IPS DF 6.9 (cell line): ENCODE measurements at regions not wholly inside any gene's neighbourhood (a gene's known extent, or its start where the extent isn't known, plus 50 kb on each side); places are given as distances from the start of the nearest gene placed in this dataset.

ENCODE experiments used
- DNase-seq: peaks from one replicate; pipeline ENCODE4 v3.0.0-alpha.2; 2013; ENCODE audit warnings: low read depth, low spot score
- H3K27ac ChIP-seq: one replicate; pipeline ENCODE4 v1.5.1; 2013; ENCODE audit warnings: low read length, control low read depth
- H3K27me3 ChIP-seq: 2 replicates; pipeline ENCODE4 v1.6.1; 2013; ENCODE audit warnings: mild to moderate bottlenecking, low read length; ENCODE audit not compliant: control insufficient read depth, insufficient read depth
- H3K36me3 ChIP-seq: 2 replicates; pipeline ENCODE4 v1.6.1; 2013; ENCODE audit warnings: low read length; ENCODE audit not compliant: control insufficient read depth, insufficient read depth
- H3K4me1 ChIP-seq: 2 replicates; pipeline ENCODE4 v1.6.1; 2013; ENCODE audit warnings: low read length; ENCODE audit not compliant: control insufficient read depth, insufficient read depth
- H3K4me3 ChIP-seq: 2 replicates; pipeline ENCODE4 v1.5.1; 2013; ENCODE audit warnings: mild to moderate bottlenecking, low read length
- H3K9me3 ChIP-seq: 2 replicates; pipeline ENCODE4 v1.6.1; 2013; ENCODE audit warnings: low read length, inconsistent platforms; ENCODE audit not compliant: control insufficient read depth, insufficient read depth
- whole genome bisulfite sequencing: extraction: QIAGEN DNeasy Blood & Tissue Kit; methylation state at CpG from one replicate; pipeline ENCODE4 v1.1.7; 2013; ENCODE audit warnings: mixed read lengths, missing lambda C conversion rate; ENCODE audit not compliant: insufficient read length, insufficient coverage; 5-methylcytosine and 5-hydroxymethylcytosine counted together

- H3K27me3 ChIP-seq = no peaks in the 10 kb centered on the region
- DNase-seq = no peak
- H3K9me3 ChIP-seq = no peaks in the 10 kb centered on the region
Measured at GRCh38 chr1:36705629-36706028, 222.9 kb upstream of the CSF3R start.

GRCh38 chr1:36703526-36704208 lies 221.0 kb upstream of the CSF3R start:
- Histone ChIP-seq H3K4me3 (no peak overlapping the region), H3K4me1 (0 out of 2 replicates have a peak, but pooled peaks cover 2% of the 10 kb centered on the region), H3K9me3 (no peaks in the 10 kb centered on the region), H3K36me3 (no peaks in the 10 kb centered on the region), H3K27me3 (no peaks in the 10 kb centered on the region), H3K27ac (no peak overlapping the region)
- no CpG with 5 or more reads among the region's 19 CpGs for WGBS
- DNase-seq = peak; percentile 86

More at GRCh38 chr1:36705629-36706028, 222.9 kb upstream of the CSF3R start:
- H3K36me3 ChIP-seq = no peaks in the 10 kb centered on the region
- H3K4me3 ChIP-seq = no peak overlapping the region
- WGBS = no CpG with 5 or more reads among the region's 4 CpGs
- 0 out of 2 replicates have a peak, but pooled peaks cover 2% of the 10 kb centered on the region for H3K4me1 ChIP-seq
- H3K27ac ChIP-seq = no peak overlapping the region

DNA sequence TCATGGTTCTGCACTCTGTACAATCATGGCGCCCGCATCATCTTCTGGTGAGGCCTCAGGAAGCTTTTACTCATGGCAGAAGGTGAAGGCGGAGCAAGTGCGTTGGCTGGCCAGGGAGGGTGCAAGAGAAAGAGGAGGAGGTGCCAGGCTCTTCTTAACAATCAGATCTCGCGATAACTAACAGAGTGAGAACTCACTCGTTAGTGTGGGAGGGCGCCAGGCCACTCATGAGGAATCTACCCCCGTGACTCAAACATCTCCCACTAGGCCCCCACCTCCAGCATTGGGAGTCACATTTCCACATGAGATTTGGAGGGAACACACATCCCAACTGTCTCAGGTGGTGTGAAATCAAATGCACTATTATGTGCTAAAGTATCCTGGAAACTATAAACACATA lies 220.2 kb upstream of the CSF3R start:
- Histone ChIP-seq H3K9me3 (no peaks in the 10 kb centered on the region), H3K36me3 (no peaks in the 10 kb centered on the region), H3K27me3 (no peaks in the 10 kb centered on the region), H3K4me3 (no peak overlapping the region), H3K4me1 (0 out of 2 replicates have a peak, but pooled peaks cover 2% of the 10 kb centered on the region), H3K27ac (no peak overlapping the region)
- DNase-seq = no peak
- no CpG with 5 or more reads among the region's 9 CpGs for WGBS

DNA sequence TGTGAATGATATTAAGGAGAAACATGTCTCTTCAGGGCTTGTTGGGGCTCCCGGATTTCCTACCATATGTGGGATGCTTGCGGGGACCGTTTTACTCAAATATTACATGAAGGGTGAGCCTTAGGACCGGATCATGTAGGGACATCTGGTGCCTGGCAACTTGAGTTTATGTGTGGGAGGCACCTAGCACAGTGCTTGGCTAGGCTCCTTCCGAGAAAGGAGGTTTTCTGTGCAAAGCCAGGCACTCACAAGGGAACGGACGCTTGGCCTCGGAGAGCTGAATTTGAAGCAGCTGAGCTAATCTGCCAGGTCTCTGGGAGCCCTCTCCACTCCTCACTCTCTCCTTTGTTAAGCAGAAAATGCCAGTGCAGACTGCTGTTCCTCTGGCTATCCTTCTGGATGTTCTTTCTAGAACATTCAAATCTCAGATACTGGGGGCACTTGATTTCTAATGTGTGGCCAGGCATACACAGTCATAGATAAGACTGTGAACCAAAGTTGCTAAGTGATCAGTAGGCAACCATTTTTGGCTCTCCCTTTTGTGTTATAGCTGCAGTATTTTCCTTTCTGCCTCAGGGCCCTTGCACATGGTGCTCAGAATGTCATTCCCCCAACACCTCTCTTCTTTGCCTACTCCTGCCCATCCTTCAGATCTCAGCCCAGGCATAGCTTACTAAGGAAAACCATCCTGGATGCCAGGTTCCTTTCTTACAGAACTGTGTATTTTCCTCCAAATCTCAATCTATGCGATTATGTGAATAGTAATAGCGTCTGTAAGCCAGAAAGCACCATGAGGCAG lies 216.6 kb upstream of the CSF3R start:
- no peak for DNase-seq
- Histone ChIP-seq H3K27me3 (no peaks in the 10 kb centered on the region), H3K4me3 (no peak overlapping the region), H3K36me3 (no peaks in the 10 kb centered on the region), H3K4me1 (0 out of 2 replicates have a peak, but pooled peaks cover 1% of the 10 kb centered on the region), H3K9me3 (no peaks in the 10 kb centered on the region), H3K27ac (no peak overlapping the region)
- WGBS = no CpG with 5 or more reads among the region's 10 CpGs

- H3K4me3 ChIP-seq = no peak overlapping the region
Measured at GRCh38 chr1:36697836-36698605, 215.3 kb upstream of the CSF3R start.

GRCh38 chr1:36696261-36696940 lies 213.7 kb upstream of the CSF3R start:
- H3K27ac ChIP-seq = no peak overlapping the region
- DNase-seq = no peak
- no peaks in the 10 kb centered on the region for H3K36me3 ChIP-seq
- no peaks in the 10 kb centered on the region for H3K4me1 ChIP-seq
- H3K27me3 ChIP-seq = no peaks in the 10 kb centered on the region
- no peak overlapping the region for H3K4me3 ChIP-seq
- H3K9me3 ChIP-seq = no peaks in the 10 kb centered on the region
- WGBS = no CpG with 5 or more reads among the region's 6 CpGs

More at GRCh38 chr1:36697836-36698605, 215.3 kb upstream of the CSF3R start:
- Histone ChIP-seq H3K9me3 (no peaks in the 10 kb centered on the region), H3K36me3 (no peaks in the 10 kb centered on the region), H3K27me3 (no peaks in the 10 kb centered on the region), H3K27ac (no peak overlapping the region), H3K4me1 (no peaks in the 10 kb centered on the region)
- DNase-seq = no peak
- WGBS = no CpG with 5 or more reads among the region's 4 CpGs

- H3K4me3 ChIP-seq = no peak overlapping the region
- H3K27ac ChIP-seq = no peak overlapping the region
- no peaks in the 10 kb centered on the region; the same call in 1 of the 2 replicates for H3K4me1 ChIP-seq
- no peaks in the 10 kb centered on the region for H3K27me3 ChIP-seq
- no CpG with 5 or more reads among the region's 11 CpGs for WGBS
- no peaks in the 10 kb centered on the region for H3K36me3 ChIP-seq
- DNase-seq = no peak
- H3K9me3 ChIP-seq = no peaks in the 10 kb centered on the region
Measured at GRCh38 chr1:36693603-36694002, 210.9 kb upstream of the CSF3R start.

GRCh38 chr1:36693161-36693525 lies 210.4 kb upstream of the CSF3R start:
- WGBS = no CpG with 5 or more reads among the region's 6 CpGs
- Histone ChIP-seq H3K27ac (no peak overlapping the region), H3K9me3 (no peaks in the 10 kb centered on the region), H3K36me3 (no peaks in the 10 kb centered on the region), H3K4me1 (no peaks in the 10 kb centered on the region; the same call in 1 of the 2 replicates), H3K4me3 (no peak overlapping the region), H3K27me3 (no peaks in the 10 kb centered on the region)
- no peak for DNase-seq

DNA sequence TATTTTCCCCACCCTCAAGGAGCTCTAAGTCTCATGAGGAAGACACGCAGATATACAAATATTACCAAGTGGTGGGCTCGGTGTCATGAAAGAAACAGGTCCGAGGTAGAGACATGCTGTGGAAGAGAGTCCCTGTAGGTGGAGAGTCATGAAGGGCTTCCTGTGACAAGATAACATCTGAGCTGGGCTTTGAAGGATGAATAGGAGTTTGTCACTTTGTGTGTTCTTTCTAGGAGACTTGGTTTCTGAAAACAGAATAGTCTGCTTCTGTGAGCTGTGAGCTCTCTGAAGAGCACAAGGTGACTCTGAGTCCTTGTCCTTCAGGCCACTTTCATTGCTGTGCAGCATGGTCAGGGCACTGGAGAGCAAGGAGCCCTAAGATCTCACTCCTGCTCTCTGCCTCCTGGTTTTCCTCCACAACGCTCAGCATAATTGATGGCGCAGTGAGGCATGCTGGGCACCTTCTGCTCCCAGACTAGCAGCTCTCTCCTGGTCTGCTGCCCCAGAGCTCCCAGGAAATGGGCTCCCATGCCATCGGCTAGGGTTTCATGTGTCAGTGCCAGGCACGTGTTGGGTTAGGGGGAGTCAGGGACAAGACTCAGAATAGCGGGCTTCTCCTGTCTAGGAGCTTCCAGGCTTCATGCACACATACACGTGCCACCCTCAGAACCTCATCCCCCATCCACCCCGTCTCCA lies 209.9 kb upstream of the CSF3R start:
- Histone ChIP-seq H3K36me3 (no peaks in the 10 kb centered on the region), H3K4me3 (no peak overlapping the region), H3K27ac (no peak overlapping the region), H3K4me1 (no peaks in the 10 kb centered on the region; the same call in 1 of the 2 replicates), H3K27me3 (no peaks in the 10 kb centered on the region), H3K9me3 (no peaks in the 10 kb centered on the region)
- DNase-seq = no peak
- WGBS = no CpG with 5 or more reads among the region's 10 CpGs
